K562 (cell line): ENCODE measurements at regions not wholly inside any gene's neighbourhood (a gene's known extent, or its start where the extent isn't known, plus 50 kb on each side); places are given as distances from the start of the nearest gene placed in this dataset.

Experiments used
- ARID1B ChIP-seq: fragments of 450-650 bp; IDR thresholded peaks from 2 replicates; pipeline ENCODE4 v1.6.1; 2016; ENCODE audit warnings: antibody characterized with exemption, mild to moderate bottlenecking, inconsistent platforms
- CBFA2T3 ChIP-seq: fragments of 450-650 bp; IDR thresholded peaks from 2 replicates; pipeline ENCODE4 v1.6.1; 2017
- CREB5 ChIP-seq: fragments of 250-450 bp; sonication (Bioruptor Pico); IDR thresholded peaks from 2 replicates; pipeline ENCODE4 v1.5.0; 2020; ENCODE audit warnings: mild to moderate bottlenecking
- DPF2 ChIP-seq: fragments of 450-650 bp; IDR thresholded peaks from 2 replicates; pipeline ENCODE4 v1.6.1; 2016
- E2F4 ChIP-seq: sonication (generic); formaldehyde crosslinking; IDR thresholded peaks from 2 replicates; pipeline ENCODE4 v1.8.0; 2022; ENCODE audit warnings: mild to moderate bottlenecking, low read depth, missing genetic modification reagents
- ETV6 ChIP-seq, 3 experiments: fragments of 150-350 bp in 1 of 3; sonication (generic) in 1 of 3; formaldehyde crosslinking in 1 of 3; IDR thresholded peaks; 2 replicates each; pipeline versions ENCODE4 v1.6.1 to v1.8.0; 2014 to 2022; ENCODE audit warnings: borderline replicate concordance in 2 of 3, low read depth in 2 of 3, antibody characterized with exemption in 1 of 3, low read length in 1 of 3, mild to moderate bottlenecking in 1 of 3, missing genetic modification reagents in 1 of 3
- EZH2 ChIP-seq: IDR thresholded peaks from 2 replicates; pipeline ENCODE4 v1.6.1; 2012; ENCODE audit warnings: low read depth, mild to moderate bottlenecking, inconsistent platforms, low read length, borderline replicate concordance
- FOSL1 ChIP-seq: fragments of 200-800 bp; sonication (Bioruptor generic); conservative IDR thresholded peaks from 2 replicates; pipeline ENCODE4 v1.6.1; 2016; ENCODE audit warnings: missing genetic modification characterization, missing compliant biosample characterization
- HDAC1 ChIP-seq, 2 experiments: fragments of 450-650 bp; IDR thresholded peaks; 2 replicates each; pipeline ENCODE4 v1.6.1; 2016 to 2017; ENCODE audit warnings: inconsistent platforms in 1 of 2, mild to moderate bottlenecking in 1 of 2, moderate library complexity in 1 of 2
- HES1 ChIP-seq: fragments of 450-650 bp; IDR thresholded peaks from 2 replicates; pipeline ENCODE4 v1.6.1; 2016; ENCODE audit warnings: low read depth, mild to moderate bottlenecking, moderate library complexity
- HSF4 ChIP-seq: fragments of 250-450 bp; sonication (Bioruptor Pico); IDR thresholded peaks from 2 replicates; pipeline ENCODE4 v2.1.2; 2022; ENCODE audit warnings: mild to moderate bottlenecking, moderate library complexity, borderline replicate concordance
- LEF1 ChIP-seq: fragments of 450-650 bp; IDR thresholded peaks from 2 replicates; pipeline ENCODE4 v1.6.1; 2016; ENCODE audit warnings: mild to moderate bottlenecking
- NCOA1 ChIP-seq: fragments of 450-650 bp; IDR thresholded peaks from 2 replicates; pipeline ENCODE4 v1.6.1; 2016; ENCODE audit warnings: low read depth
- NRF1 ChIP-seq, 2 experiments: fragments of 450-650 bp; IDR thresholded peaks in 1 of 2; conservative IDR thresholded peaks in 1 of 2; 2 replicates each; pipeline ENCODE4 v1.6.1; 2014; ENCODE audit warnings: mild to moderate bottlenecking in 2 of 2
- TARDBP ChIP-seq: fragments of 450-650 bp; IDR thresholded peaks from 2 replicates; pipeline ENCODE4 v1.6.1; 2016
- ZBTB11 ChIP-seq, 3 experiments: fragments of 200-800 bp in 1 of 3; fragments of 250-450 bp in 1 of 3; fragments of 450-650 bp in 1 of 3; sonication (Bioruptor Pico) in 1 of 3; sonication (Bioruptor generic) in 1 of 3; formaldehyde crosslinking in 1 of 3; IDR thresholded peaks; 2 replicates each; pipeline versions ENCODE4 v1.6.1 to v1.8.0; 2016 to 2022; ENCODE audit warnings: mild to moderate bottlenecking in 2 of 3, missing genetic modification characterization in 2 of 3, missing compliant biosample characterization in 1 of 3, moderate library complexity in 1 of 3
- ZBTB2 ChIP-seq: fragments of 450-650 bp; IDR thresholded peaks from 2 replicates; pipeline ENCODE4 v1.6.1; 2016; ENCODE audit warnings: antibody characterized with exemption
- ZC3H11A ChIP-seq: IDR thresholded peaks from 2 replicates; pipeline ENCODE4 v1.6.1; 2012; ENCODE audit warnings: low read depth, low read length, improper control_type of control experiment
- ZNF121 ChIP-seq: sonication (generic); formaldehyde crosslinking; conservative IDR thresholded peaks from 2 replicates; pipeline ENCODE4 v1.8.0; 2022; ENCODE audit warnings: missing genetic modification reagents
- ZNF23 ChIP-seq: fragments of 250-450 bp; sonication (Bioruptor Pico); IDR thresholded peaks from 2 replicates; pipeline ENCODE4 v1.4.0; 2020; ENCODE audit warnings: mild to moderate bottlenecking

- TF ChIP-seq TARDBP (peak; percentile 76; the same call in 1 of the 2 replicates), CREB5 (CRISPR knock-in tag) (no peak), NRF1 (conservative IDR thresholded peaks at IDR 0.05 in 1 of 2, IDR thresholded peaks at IDR 0.05 in 1 of 2) (0 out of 4 replicates have a peak, but pooled peaks of 1 of the 2 experiments have one; percentile 16), HES1 (peak; percentile 51; the same call in 1 of the 2 replicates), LEF1 (peak; percentile 51; the same call in 1 of the 2 replicates), NCOA1 (peak; percentile 55), HDAC1 (IDR thresholded peaks at IDR 0.05) (peak in 1 of 2 experiments; percentile 70; a peak in 1 of 4 replicates), ZC3H11A (no peak), ZNF23 (CRISPR knock-in tag) (no peak), CBFA2T3 (peak; percentile 88), DPF2 (peak; percentile 90), HSF4 (no peak), ZNF121 (no peak), FOSL1 (tag) (peak; percentile 39; the same call in 1 of the 2 replicates), ARID1B (peak; percentile 95), ETV6 (IDR thresholded peaks at IDR 0.05; ENCODE audit: borderline replicate concordance in 1 of 2, low read depth in 2 of 2, low read length in 1 of 2) (no peak), ETV6 (CRISPR knock-in tag; IDR thresholded peaks at IDR 0.05; ENCODE audit: borderline replicate concordance) (no peak), E2F4 (CRISPR knock-in tag) (no peak), ZBTB2 (no peak), ZBTB11 (CRISPR knock-in tag; IDR thresholded peaks at IDR 0.05) (0 out of 6 replicates have a peak, but pooled peaks of 1 of the 3 experiments have one; percentile 30), EZH2 (no peak)
These were observed 207.0 kb downstream of the MN1 start (continued) for GRCh38 chr22:27594474-27595134.
